ENCODE measurements at regions not wholly inside any gene's neighbourhood (a gene's known extent, or its start where the extent isn't known, plus 50 kb on each side); places are given as distances from the start of the nearest gene placed in this dataset.

GRCh38 chr5:133712562-133712961, 100.2 kb upstream of the FSTL4 start:
- DNase-seq (ENCODE audit: low read depth, low spot score): no peak

DNA sequence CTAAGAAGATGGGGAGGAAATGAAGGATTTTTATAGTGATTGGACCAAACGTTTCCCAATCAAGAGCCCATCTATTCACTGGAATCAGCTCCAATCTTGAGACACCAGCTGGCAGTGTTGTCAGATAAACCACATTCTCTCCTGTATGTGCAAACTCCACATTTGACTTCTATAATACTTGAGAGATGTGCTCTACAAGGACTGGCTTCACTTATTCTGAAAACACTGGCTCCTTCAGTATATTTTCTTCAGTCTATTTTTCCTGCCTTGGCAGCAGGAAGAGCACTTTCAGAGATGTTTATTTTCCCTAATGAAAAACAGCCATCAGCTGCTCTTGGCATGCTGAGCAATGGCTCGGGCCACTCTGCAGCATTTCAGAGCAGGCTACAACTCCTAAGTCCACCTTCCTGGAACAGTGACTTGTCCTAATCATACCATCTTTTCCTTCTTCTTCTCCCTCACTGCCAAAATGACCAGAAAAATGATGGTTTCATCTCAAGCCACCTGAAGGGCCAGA, 96.9 kb upstream of the FSTL4 start:
- DNase-seq (ENCODE audit: low read depth, low spot score): no peak

- no peak for DNase-seq (ENCODE audit: low read depth, low spot score)
Measured at GRCh38 chr5:133708331-133708850, 96.0 kb upstream of the FSTL4 start.

- DNase-seq (ENCODE audit: low read depth, low spot score): no peak
Measured at GRCh38 chr5:133707629-133708028, 95.3 kb upstream of the FSTL4 start.

DNA sequence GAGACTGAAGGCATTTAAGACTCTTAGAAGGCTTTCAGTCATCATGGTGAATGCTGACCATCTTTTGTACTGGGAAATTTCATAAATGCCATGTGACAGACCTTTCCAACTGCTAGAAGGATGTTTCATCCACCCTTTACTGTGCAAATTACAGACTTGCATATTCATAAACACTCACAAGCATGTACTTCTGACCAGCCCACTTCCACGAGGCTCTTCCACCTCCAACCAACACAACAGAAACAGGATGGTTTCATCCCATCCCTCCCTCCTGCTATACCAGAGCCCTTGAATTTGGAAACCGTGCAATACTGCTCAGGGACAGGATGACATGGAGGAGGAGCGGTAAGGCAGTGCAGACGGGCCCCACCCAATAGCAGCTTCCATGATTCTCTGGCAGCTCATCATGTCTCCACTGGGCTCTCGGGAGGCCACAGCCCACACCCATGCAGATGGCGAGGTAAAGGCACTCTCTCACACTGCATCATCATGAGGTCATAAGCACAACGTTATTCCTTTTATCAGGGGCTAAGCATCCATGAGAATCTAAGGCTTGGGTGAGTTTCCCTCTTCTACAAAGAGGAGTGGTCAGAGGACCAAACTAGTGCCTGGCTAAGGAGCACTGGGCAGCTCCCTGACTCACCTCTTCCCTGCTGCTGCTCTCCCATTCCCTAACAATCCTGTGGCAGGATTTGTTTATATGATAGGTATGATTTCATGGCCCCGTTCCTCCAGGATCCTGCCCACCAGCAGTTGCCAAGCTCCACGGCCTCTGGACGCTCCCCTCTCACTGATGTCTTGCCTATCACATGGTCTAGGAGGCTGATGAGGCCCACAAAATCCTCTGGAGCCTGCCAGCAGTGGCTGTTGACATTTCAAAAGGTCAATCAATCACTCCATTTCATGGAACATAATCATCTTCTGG, 94.4 kb upstream of the FSTL4 start:
- DNase-seq (ENCODE audit: low read depth, low spot score): no peak

GRCh38 chr5:133705331-133705730, 93.0 kb upstream of the FSTL4 start:
- DNase-seq (ENCODE audit: low read depth, low spot score): no peak

GRCh38 chr5:133704411-133704810, 92.1 kb upstream of the FSTL4 start:
- DNase-seq (ENCODE audit: low read depth, low spot score): no peak

DNA sequence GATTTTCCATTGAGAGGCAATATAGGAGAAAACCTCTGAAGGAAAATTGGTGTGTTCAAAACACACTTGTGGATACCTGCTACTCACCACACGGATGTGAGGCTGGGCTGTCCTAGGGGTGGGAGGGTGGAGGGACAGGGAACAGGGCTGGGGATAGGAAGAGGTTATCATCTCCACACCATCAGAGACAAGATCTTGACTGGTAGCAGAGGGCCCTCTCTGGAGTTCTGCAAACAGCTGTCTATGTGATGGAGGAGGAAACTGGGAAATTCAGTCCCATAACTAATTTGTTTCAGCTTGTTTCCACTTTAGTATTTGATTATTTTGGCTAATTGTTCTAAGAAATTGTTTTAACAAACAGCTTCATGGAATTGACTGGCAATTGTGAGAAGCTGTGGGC, 91.6 kb upstream of the FSTL4 start:
- DNase-seq (ENCODE audit: low read depth, low spot score): no peak

DNA sequence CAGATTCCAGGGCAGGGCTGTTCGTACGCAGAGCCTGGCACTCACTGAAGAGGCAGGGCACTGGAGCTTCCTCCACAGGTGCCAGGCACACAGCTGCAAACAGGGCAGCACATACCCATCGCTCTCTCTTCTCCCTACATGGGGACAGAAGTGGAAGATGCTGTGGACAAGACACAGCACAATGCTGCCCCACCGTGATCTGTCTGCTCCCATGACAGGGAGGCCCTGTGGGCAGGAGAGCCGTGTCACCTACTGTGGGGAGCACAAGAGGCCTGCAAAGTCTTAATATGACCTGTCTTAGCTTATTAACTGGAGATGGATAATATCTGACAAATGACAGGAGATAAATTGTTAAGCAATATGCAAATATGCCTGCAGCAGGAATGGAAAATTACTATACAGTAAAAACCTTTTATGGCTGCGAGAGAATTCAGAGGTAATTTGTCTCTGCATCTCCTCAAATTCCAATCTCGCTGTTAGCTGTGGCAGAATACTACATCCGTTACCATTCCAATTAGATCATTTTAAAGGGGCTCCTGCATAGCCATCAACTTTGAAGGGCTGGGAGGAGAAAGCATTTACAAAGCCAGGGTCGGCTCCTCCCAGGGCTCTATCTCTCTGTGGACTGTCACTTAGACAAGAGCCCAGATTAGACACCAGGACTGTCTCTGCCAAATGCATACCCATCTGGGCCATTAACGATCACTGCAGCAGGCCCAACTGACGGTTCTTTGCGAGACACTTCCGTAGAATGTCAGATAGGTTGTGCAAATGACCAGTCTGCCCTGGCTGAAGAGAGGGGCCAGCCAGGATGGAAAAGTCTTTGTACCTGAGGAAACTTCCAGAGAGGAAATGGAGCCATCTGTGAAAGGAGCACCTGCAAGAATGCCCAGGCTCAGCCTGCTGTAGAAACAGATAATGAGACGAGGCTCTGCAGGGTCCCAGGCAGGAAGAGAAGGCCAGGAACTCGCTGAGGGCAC, 90.7 kb upstream of the FSTL4 start:
- no peak for DNase-seq (ENCODE audit: low read depth, low spot score)

DNA sequence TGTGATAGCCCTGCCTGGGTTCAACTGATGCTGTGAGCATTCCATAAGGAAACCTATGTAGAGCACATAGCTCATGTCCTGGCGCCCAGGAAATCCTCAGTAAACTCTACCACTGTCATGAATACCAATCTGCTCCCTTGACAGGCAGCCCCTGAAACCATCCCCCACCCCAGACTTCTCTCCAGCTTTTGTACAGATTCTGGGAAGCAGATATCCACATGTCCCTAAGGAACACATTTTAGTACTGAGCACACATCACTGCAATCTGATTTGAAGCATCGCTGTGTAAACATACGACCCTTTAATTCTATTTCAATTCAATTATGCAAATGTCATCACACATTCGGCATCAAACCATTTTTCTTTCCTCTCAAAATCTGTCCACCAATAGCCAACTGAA, 89.5 kb upstream of the FSTL4 start:
- no peak for DNase-seq (ENCODE audit: low read depth, low spot score)

GRCh38 chr5:133700251-133700650, 87.9 kb upstream of the FSTL4 start:
- DNase-seq (ENCODE audit: low read depth, low spot score): no peak

DNA sequence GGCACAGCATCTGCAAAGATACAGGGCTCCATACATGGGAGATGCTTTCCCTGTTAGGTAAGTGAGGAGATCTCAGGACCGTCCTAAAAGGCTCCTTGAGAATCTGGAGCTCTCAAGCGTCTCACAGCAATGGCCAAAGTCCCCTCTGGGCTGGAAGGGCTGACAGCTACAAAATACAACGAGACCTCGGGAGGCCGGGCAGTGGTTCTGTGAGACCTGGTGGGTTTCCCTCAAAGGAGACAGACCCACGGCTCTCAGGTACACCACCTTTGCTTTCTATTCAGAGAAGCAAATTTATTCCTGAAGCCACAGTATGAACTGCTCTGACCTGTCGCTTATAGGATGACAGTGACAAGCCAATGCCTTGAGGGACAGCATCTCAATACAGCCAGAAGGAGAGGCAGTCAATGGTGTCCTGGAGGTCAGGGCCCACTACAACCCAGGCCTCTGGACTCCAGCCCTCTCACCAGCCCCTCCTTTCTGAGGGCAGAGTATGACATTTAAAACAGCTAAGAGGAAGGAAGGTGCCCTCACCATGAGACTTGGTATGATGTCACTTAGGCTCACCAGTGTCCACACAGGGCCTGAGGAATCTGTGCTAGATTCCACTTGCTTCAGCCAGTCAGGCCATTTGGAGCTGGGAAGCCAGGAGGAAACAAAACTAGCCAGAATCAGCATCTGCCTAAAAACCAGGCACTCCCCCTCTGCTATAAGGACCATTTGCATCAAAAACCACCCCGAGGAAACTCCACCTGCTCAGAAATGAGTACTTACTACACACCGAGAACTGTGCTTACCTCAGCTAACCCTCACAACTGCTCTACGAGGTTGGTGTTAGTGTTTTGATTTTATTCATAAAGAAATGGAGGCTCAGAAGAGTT, 86.5 kb upstream of the FSTL4 start:
- no peak for DNase-seq (ENCODE audit: low read depth, low spot score)

GRCh38 chr5:133698259-133698554, 85.9 kb upstream of the FSTL4 start:
- no peak for DNase-seq (ENCODE audit: low read depth, low spot score)

DNA sequence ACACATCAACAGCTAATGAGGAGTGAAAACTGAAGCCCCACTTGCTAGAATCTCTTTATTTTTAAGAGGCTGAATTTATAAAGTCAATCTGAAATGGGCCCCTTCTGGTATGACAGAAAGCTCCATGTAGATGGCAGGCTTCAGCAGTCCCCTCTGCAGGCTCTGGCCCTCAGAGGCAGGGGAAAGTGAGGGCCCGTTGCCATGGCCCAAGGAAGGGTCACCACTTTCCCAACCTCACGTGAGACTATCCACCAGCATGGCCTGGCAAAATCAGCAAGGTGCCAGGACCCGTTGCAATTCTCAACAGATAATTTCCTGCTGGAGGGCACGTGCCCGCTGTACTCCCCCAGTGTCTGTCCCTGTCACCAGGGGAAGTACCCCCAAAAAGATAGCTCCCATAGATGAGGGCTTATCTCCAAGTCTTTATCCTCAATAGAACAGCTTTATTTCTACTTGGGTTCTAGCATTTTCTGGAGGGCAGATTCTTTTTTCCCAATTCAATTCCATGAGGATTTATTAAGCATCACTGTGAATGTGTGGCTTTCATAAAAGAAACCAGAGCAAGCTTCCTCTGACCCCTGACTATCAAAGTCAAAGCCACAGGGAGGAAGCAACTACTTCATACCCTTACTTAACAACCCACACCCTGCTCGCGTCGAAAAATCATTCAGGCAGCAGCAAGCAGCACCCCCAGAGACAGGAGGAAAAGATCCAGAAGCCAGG, 85.4 kb upstream of the FSTL4 start:
- no peak for DNase-seq (ENCODE audit: low read depth, low spot score)

DNA sequence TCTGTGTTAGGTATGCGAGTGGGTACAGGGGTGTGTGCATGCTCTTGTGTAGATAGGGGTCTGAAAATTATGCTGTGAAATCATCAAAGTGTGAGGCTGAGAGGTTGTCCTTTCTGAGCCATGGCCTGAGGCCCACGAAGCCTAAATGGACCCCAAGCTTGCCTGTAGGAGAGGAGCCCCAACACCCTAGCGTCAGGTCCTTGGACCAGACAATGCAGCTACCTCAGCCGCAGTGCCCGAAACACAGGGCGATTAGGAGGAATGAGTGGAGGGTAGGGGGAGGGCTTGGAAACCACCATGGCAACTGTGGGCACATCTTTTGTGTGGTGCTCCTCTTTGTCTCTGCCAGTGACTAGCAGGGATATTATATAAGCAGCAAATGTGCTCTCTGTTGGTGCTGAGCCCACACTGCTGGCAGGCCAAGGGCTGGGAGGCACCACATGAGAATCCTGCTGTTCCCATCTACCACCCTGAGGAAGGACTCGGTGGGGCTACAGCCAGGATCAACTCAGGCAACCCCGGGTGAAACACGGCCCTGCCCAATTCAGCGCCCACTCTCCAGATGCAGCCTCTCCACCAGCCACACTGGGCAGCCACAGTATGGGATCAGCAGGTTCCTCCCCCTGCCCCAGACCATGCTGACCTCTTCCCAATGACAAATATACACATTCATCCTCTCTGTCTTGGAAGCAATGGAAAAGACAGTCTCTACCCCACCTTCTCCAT, 84.6 kb upstream of the FSTL4 start:
- no peak for DNase-seq (ENCODE audit: low read depth, low spot score)

- no peak for DNase-seq (ENCODE audit: low read depth, low spot score)
Measured at GRCh38 chr5:133696006-133696584, 83.8 kb upstream of the FSTL4 start.

- no peak for DNase-seq (ENCODE audit: low read depth, low spot score)
Measured at GRCh38 chr5:133694181-133694831, 82.0 kb upstream of the FSTL4 start.

GRCh38 chr5:133691448-133691847, 79.1 kb upstream of the FSTL4 start:
- no peak for DNase-seq (ENCODE audit: low read depth, low spot score)

DNA sequence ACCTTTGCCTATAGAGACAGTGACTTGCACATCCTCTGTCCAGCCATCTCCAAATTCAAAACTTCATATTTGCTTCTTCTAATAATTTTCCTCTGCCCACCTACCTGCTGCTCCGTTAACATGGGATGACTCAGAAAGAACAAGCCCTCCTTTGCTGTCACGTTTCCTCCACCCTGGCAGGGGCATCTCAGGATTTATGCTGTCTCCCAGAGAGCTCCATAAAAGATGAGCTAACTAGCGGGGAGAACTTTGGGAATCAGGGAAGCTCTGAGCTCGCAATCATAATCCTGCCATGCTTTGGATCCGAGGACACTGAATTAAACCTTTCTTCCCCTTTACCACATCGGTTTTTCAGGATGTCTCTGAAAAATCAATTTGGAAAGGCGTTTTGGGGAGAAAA, 78.4 kb upstream of the FSTL4 start:
- no peak for DNase-seq (ENCODE audit: low read depth, low spot score)
